ENCODE measurements at regions not wholly inside any gene's neighbourhood (a gene's known extent, or its start where the extent isn't known, plus 50 kb on each side); places are given as distances from the start of the nearest gene placed in this dataset.

- Histone ChIP-seq H3K4me3 (no peak overlapping the region), H3K4me1 (ENCODE audit: low read depth) (no peaks in the 10 kb centered on the region), H3K36me3 (ENCODE audit: low read depth) (no peaks in the 10 kb centered on the region), H3K9me3 (peaks cover 5% of the 10 kb centered on the region)
- intact Hi-C loops (cut with DNase I, micrococcal nuclease): no loop called here
- TF ChIP-seq, protein P1, sequence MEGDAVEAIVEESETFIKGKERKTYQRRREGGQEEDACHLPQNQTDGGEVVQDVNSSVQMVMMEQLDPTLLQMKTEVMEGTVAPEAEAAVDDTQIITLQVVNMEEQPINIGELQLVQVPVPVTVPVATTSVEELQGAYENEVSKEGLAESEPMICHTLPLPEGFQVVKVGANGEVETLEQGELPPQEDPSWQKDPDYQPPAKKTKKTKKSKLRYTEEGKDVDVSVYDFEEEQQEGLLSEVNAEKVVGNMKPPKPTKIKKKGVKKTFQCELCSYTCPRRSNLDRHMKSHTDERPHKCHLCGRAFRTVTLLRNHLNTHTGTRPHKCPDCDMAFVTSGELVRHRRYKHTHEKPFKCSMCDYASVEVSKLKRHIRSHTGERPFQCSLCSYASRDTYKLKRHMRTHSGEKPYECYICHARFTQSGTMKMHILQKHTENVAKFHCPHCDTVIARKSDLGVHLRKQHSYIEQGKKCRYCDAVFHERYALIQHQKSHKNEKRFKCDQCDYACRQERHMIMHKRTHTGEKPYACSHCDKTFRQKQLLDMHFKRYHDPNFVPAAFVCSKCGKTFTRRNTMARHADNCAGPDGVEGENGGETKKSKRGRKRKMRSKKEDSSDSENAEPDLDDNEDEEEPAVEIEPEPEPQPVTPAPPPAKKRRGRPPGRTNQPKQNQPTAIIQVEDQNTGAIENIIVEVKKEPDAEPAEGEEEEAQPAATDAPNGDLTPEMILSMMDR (IDR thresholded peaks at IDR 0.05): no peak
- DNase-seq (no peak), ATAC-seq (no peak)
These were observed 164.4 kb upstream of the OR13F1 start for GRCh38 chr9:104339692-104340091.

GRCh38 chr9:104342552-104342951, 161.5 kb upstream of the OR13F1 start:
- intact Hi-C loops (cut with DNase I, micrococcal nuclease): no loop called here
- H3K4me1 ChIP-seq (ENCODE audit: low read depth): no peaks in the 10 kb centered on the region

DNA sequence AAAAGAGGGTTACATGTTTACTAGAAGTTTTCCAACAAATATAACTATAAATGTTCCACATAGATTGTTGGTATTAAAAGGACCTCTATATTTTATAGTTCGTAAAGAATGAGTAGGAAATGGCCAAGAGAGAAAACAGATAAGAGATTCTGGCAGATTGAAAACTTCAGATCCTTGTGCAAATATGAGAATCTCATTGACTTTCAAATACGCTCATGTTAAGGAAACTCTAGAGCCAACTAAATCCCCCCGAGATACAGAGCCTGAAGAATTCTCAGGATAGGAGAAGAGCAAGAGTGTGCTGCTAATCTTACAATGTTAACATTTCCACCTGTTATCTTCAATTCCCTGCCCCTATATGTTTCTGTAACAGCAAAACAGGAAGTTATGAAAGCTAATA, 159.0 kb upstream of the OR13F1 start:
- H3K36me3 ChIP-seq (ENCODE audit: low read depth): no peaks in the 10 kb centered on the region

More at GRCh38 chr9:104342552-104342951, 161.5 kb upstream of the OR13F1 start:
- DNase-seq (no peak), ATAC-seq (no peak)
- H3K36me3 ChIP-seq (ENCODE audit: low read depth): no peaks in the 10 kb centered on the region
- TF ChIP-seq, protein P1 (IDR thresholded peaks at IDR 0.05): no peak
- no peaks in the 10 kb centered on the region for H3K9me3 ChIP-seq
- H3K4me3 ChIP-seq: no peak overlapping the region

DNA sequence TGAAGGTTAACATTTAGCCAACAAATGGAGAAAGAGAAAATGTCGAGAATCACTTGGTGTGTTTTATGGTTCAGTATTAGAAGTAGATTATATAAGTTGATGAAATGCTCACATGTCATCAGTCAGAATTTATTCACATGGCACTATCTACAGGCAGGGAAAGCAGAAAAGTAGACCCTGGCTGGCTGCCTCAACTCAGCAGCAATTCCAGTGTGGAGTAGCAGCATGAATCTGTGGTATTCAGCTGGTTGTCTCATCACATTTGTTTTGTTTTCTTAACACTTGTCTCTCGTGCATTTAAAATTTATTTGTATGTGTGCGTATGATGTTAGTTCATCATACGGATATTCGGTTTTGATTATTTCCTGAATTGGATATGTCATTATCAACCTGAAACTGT, 153.5 kb upstream of the OR13F1 start:
- no peaks in the 10 kb centered on the region for H3K36me3 ChIP-seq (ENCODE audit: low read depth)
- H3K4me3 ChIP-seq: no peak overlapping the region
- TF ChIP-seq, protein P1 (IDR thresholded peaks at IDR 0.05): no peak
- no peaks in the 10 kb centered on the region for H3K4me1 ChIP-seq (ENCODE audit: low read depth)
- intact Hi-C loops (cut with DNase I, micrococcal nuclease): no loop called here
- no peak for DNase-seq
- H3K9me3 ChIP-seq: no peaks in the 10 kb centered on the region
- no peak for ATAC-seq

More for the DNA sequence above, 159.0 kb upstream of the OR13F1 start:
- intact Hi-C loops (cut with DNase I, micrococcal nuclease): no loop called here
- no peaks in the 10 kb centered on the region for H3K4me1 ChIP-seq (ENCODE audit: low read depth)
- no peaks in the 10 kb centered on the region for H3K9me3 ChIP-seq
- DNase-seq: no peak
- no peak overlapping the region for H3K4me3 ChIP-seq
- no peak for ATAC-seq
- TF ChIP-seq, protein P1 (IDR thresholded peaks at IDR 0.05): no peak

- intact Hi-C loops (cut with DNase I, micrococcal nuclease): no loop called here
- H3K4me1 ChIP-seq (ENCODE audit: low read depth): no peaks in the 10 kb centered on the region
- no peaks in the 10 kb centered on the region for H3K36me3 ChIP-seq (ENCODE audit: low read depth)
- DNase-seq: no peak
- no peak for ATAC-seq
- no peak overlapping the region for H3K4me3 ChIP-seq
- TF ChIP-seq, protein P1 (IDR thresholded peaks at IDR 0.05): no peak
- H3K9me3 ChIP-seq: no peaks in the 10 kb centered on the region
These were observed 152.3 kb upstream of the OR13F1 start for GRCh38 chr9:104351726-104352125.

DNA sequence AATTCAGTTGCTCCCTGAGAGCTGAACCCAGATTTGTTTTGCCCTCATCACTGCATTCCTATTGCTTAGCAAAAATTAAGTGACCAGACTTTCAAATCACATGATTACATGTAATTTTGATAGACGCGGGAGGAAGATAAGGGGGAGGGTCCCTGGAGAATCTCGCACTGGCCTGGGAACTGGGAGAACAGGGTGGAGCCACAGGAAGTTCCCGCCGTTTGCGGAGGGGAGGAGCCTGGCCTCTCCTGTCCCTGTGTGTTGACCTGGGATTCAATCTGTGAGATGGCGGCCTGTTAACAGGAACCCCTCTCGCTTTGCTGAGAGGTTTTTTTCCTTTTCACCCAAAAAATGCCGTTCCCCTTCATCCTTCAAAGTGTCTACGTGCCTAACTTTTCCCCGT, 142.9 kb upstream of the OR13F1 start:
- intact Hi-C loops (cut with DNase I, micrococcal nuclease): no loop called here
- ATAC-seq: no peak
- no peaks in the 10 kb centered on the region for H3K36me3 ChIP-seq (ENCODE audit: low read depth)
- H3K4me1 ChIP-seq (ENCODE audit: low read depth): no peaks in the 10 kb centered on the region
- H3K4me3 ChIP-seq: no peak overlapping the region
- DNase-seq: no peak
- TF ChIP-seq, protein P1 (IDR thresholded peaks at IDR 0.05): no peak
- no peaks in the 10 kb centered on the region for H3K9me3 ChIP-seq

All from mucosa of descending colon (tissue), 3 donors.